Testis (tissue), 2 donors: ENCODE measurements at regions not wholly inside any gene's neighbourhood (a gene's known extent, or its start where the extent isn't known, plus 50 kb on each side); places are given as distances from the start of the nearest gene placed in this dataset.
"Not testable (repeated sequence)": the region's sequence is repeated elsewhere in the genome, so short reads cannot be mapped to it uniquely, and the experiment has no call there.

Experiments used
- POLR2A ChIP-seq: fragments of 450-650 bp; IDR thresholded peaks from one replicate; pipeline ENCODE4 v1.6.1; 2017; ENCODE audit warnings: antibody characterized with exemption, mild to moderate bottlenecking, moderate library complexity
- TF ChIP-seq, protein P1 (sequence below), 3 experiments: fragments of 450-650 bp in 2 of 3; fragments of 200-600 bp in 1 of 3; sonication (generic) in 1 of 3; IDR thresholded peaks; one replicate each; pipeline ENCODE4 v1.5.1; 2016 to 2019; ENCODE audit warnings: antibody characterized with exemption in 3 of 3, mild to moderate bottlenecking in 2 of 3, moderate library complexity in 1 of 3

- TF ChIP-seq, protein P1, sequence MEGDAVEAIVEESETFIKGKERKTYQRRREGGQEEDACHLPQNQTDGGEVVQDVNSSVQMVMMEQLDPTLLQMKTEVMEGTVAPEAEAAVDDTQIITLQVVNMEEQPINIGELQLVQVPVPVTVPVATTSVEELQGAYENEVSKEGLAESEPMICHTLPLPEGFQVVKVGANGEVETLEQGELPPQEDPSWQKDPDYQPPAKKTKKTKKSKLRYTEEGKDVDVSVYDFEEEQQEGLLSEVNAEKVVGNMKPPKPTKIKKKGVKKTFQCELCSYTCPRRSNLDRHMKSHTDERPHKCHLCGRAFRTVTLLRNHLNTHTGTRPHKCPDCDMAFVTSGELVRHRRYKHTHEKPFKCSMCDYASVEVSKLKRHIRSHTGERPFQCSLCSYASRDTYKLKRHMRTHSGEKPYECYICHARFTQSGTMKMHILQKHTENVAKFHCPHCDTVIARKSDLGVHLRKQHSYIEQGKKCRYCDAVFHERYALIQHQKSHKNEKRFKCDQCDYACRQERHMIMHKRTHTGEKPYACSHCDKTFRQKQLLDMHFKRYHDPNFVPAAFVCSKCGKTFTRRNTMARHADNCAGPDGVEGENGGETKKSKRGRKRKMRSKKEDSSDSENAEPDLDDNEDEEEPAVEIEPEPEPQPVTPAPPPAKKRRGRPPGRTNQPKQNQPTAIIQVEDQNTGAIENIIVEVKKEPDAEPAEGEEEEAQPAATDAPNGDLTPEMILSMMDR (IDR thresholded peaks at IDR 0.05): not testable (repeated sequence)
- not testable (repeated sequence) for TF ChIP-seq POLR2A
These were observed 200.4 kb downstream of the RFPL4B start for GRCh38 chr6:112547321-112548085.
